ENCODE measurements at regions not wholly inside any gene's neighbourhood (a gene's known extent, or its start where the extent isn't known, plus 50 kb on each side); places are given as distances from the start of the nearest gene placed in this dataset.

GRCh38 chr10:109450702-109451101 lies 472.6 kb downstream of the XPNPEP1 start:
- TF ChIP-seq, protein P1, sequence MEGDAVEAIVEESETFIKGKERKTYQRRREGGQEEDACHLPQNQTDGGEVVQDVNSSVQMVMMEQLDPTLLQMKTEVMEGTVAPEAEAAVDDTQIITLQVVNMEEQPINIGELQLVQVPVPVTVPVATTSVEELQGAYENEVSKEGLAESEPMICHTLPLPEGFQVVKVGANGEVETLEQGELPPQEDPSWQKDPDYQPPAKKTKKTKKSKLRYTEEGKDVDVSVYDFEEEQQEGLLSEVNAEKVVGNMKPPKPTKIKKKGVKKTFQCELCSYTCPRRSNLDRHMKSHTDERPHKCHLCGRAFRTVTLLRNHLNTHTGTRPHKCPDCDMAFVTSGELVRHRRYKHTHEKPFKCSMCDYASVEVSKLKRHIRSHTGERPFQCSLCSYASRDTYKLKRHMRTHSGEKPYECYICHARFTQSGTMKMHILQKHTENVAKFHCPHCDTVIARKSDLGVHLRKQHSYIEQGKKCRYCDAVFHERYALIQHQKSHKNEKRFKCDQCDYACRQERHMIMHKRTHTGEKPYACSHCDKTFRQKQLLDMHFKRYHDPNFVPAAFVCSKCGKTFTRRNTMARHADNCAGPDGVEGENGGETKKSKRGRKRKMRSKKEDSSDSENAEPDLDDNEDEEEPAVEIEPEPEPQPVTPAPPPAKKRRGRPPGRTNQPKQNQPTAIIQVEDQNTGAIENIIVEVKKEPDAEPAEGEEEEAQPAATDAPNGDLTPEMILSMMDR (IDR thresholded peaks at IDR 0.05; ENCODE audit: borderline replicate concordance, insufficient read depth, low read depth, low read length) = no peak
- no peak overlapping the region for H3K4me3 ChIP-seq (ENCODE audit: low read depth, low read length)

DNA sequence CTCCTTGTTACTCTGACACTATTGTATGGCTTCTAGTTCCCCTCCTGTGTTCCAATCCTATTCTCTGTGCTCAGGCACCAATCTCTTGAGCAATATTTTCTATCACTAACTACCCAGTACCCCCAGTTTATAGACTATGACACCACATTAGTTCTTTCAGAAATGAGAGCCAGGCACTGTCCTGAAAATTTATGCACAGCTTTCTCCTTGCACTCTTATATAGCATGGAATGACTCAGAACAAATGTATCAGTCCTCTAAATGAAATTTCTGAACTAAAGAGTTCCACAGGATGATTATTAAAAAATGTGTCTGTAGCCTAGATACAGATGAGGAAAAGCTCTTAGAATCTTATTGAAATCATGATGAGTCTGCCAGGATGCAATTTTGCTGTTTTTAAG lies 489.9 kb downstream of the XPNPEP1 start:
- TF ChIP-seq, protein P1 (IDR thresholded peaks at IDR 0.05; ENCODE audit: borderline replicate concordance, insufficient read depth, low read depth, low read length) = no peak
- H3K4me3 ChIP-seq (ENCODE audit: low read depth, low read length) = no peak overlapping the region

- no peak overlapping the region for H3K4me3 ChIP-seq (ENCODE audit: low read depth, low read length)
- TF ChIP-seq, protein P1 (IDR thresholded peaks at IDR 0.05; ENCODE audit: borderline replicate concordance, insufficient read depth, low read depth, low read length) = no peak
Measured at GRCh38 chr10:109432281-109432680, 491.0 kb downstream of the XPNPEP1 start.

- TF ChIP-seq, protein P1 (IDR thresholded peaks at IDR 0.05; ENCODE audit: borderline replicate concordance, insufficient read depth, low read depth, low read length) = no peak
Measured at GRCh38 chr10:109430799-109431198, 492.5 kb downstream of the XPNPEP1 start.

DNA sequence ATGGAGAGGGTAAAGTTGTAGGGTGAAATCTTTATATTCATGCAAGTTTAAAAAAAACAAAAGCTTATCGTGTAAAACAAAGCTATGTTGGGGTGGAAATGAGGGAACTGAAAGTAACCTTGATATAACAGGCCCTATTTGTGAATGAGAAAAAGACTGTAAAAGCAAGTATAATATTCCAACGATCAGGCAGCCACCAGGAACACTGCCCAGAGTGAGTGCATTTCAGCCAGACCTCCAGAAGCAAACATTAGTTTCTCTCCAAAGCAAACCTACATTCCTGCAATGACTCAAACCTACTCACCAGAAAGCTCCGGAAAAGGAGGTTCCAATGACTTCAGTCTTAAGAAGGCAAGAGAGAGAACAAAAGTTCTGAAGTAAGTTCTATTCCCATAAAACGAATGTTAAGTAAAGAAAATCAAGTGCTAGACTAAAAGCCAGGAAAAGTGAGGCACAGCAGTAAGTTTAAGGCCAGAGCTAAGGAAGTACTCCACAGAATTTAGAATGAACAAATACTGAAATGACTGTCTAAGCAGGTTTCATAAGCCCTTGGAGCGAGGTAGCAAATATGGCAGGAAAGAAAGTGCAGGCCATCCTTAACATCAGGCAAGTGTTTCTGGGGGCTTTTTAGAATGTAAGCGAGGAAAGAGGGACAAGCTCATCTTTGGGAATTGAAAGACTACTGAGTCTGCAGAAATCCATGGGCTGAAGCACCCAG lies 493.1 kb downstream of the XPNPEP1 start:
- TF ChIP-seq, protein P1 (IDR thresholded peaks at IDR 0.05; ENCODE audit: borderline replicate concordance, insufficient read depth, low read depth, low read length) = no peak
- no peak overlapping the region for H3K4me3 ChIP-seq (ENCODE audit: low read depth, low read length)

More at GRCh38 chr10:109430799-109431198, 492.5 kb downstream of the XPNPEP1 start:
- H3K4me3 ChIP-seq (ENCODE audit: low read depth, low read length) = no peak overlapping the region

DNA sequence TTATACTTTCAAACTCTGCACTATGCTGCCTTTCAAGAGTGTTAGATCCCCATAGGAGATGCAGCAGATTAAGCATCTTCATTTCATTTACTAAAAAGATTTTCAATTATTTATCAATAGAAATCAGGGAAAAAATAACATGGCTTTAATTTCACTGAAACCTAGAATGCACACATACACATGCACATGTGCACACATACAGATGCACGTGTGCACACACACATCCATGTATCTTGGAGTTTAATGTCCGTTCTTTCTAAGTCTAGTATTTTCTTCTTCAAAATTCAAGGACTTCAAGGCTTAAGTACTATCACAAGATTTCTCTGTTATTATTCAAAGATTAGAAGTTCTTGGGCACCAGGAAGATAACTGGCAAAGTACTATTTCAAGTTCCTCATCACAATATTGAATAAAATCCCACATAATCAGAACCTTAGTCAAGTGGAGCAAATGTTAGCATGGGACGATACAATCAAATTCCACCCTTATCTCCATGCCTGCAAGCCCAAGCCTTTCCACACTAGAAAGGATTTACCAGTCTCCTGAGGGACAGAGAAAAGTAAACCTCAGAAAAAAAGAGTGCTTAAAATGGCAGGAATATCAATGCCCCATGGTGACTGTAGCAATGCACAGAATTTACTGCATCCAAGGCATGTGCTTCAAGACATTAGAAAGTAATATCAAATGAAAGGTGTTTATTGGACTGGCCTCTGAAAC lies 494.4 kb downstream of the XPNPEP1 start:
- H3K4me3 ChIP-seq (ENCODE audit: low read depth, low read length) = no peak overlapping the region
- TF ChIP-seq, protein P1 (IDR thresholded peaks at IDR 0.05; ENCODE audit: borderline replicate concordance, insufficient read depth, low read depth, low read length) = no peak

GRCh38 chr10:109427411-109427810 lies 495.9 kb downstream of the XPNPEP1 start:
- H3K4me3 ChIP-seq (ENCODE audit: low read depth, low read length) = no peak overlapping the region
- TF ChIP-seq, protein P1 (IDR thresholded peaks at IDR 0.05; ENCODE audit: borderline replicate concordance, insufficient read depth, low read depth, low read length) = no peak
